ENCODE measurements at regions not wholly inside any gene's neighbourhood (a gene's known extent, or its start where the extent isn't known, plus 50 kb on each side); places are given as distances from the start of the nearest gene placed in this dataset.

DNA sequence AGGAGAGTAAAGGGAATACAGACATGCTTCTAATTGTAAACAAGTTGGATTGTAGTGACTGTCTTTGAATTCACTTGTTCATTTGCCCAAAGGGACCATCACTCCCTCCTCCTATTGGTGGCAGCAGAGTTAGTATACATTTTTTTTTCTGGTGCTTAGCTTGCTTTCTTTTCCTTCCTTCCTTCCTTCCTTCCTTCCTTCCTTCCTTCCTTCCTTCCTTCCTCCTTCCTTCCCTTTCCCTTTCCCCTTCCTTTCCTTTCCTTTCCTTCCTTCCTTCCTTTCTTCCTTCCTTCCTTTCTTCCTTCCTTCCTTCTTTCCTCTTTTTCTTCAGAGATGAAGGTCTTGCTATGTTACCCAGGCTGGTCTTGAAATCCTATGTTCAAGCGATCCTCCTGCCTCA is 94.8 kb upstream of the ATP6AP2 start:
- no peaks in the 10 kb centered on the region for H3K4me1 ChIP-seq (ENCODE audit: control insufficient read depth, insufficient read depth, low read length, poor library complexity, severe bottlenecking)
- no CpG with 5 or more reads among the region's 1 CpG for WGBS, 2 experiments (ENCODE audit: insufficient coverage in 2 of 2)
- H3K4me3 ChIP-seq (ENCODE audit: extremely low read depth, insufficient read depth, low read length, poor library complexity, severe bottlenecking) = no peak overlapping the region
- no peaks in the 10 kb centered on the region for H3K9me3 ChIP-seq (ENCODE audit: control insufficient read depth, low read length)
- no peak overlapping the region for H3K27ac ChIP-seq (ENCODE audit: low read depth, low read length, severe bottlenecking)
- no peaks in the 10 kb centered on the region for H3K36me3 ChIP-seq (ENCODE audit: control insufficient read depth, insufficient read depth, low read length)

- H3K36me3 ChIP-seq (ENCODE audit: control insufficient read depth, insufficient read depth, low read length) = no peaks in the 10 kb centered on the region
- 100% methylated on average over 1 of the region's 6 CpGs; no CpG with 5 or more reads in 1 of the 2 experiments for WGBS, 2 experiments (ENCODE audit: insufficient coverage in 2 of 2)
- H3K4me3 ChIP-seq (ENCODE audit: extremely low read depth, insufficient read depth, low read length, poor library complexity, severe bottlenecking) = no peak overlapping the region
- H3K4me1 ChIP-seq (ENCODE audit: control insufficient read depth, insufficient read depth, low read length, poor library complexity, severe bottlenecking) = no peaks in the 10 kb centered on the region
- no peak overlapping the region for H3K27ac ChIP-seq (ENCODE audit: low read depth, low read length, severe bottlenecking)
- no peaks in the 10 kb centered on the region for H3K9me3 ChIP-seq (ENCODE audit: control insufficient read depth, low read length)
These were observed 95.5 kb upstream of the ATP6AP2 start for GRCh38 chrX:40485102-40485826.

DNA sequence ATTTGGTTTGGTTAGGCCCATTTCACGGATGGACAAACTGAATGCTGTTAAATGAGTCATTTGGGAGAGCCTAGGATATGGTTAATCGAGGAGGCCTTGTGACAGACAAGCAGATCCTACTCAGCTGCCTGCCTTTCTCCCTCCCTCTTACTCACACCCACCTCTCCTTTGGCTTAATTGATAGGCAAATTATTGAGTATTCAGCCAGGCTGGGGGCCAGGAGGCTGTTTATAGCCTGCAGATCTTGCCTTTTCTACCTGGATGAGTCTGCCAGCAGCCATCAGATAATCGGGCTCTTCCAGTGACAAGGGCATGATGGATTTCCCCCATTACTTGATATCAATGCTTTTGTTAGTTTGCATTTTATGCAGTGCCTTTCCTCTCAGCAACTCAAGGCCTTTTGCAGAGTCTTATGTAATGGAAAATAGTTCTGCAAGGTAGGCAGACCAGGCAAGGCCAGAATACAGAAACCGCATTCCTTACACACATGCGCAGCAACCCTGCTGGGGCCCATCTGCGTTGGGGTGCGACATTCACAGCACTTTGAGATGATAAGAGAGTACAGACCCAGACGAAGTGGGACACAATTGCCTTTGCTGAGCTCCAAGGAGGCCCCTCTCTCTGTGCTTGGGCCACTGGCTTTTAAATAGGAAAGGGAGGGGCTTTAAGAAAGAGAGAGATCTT is 96.2 kb upstream of the ATP6AP2 start:
- Histone ChIP-seq H3K4me3 (ENCODE audit: extremely low read depth, insufficient read depth, low read length, poor library complexity, severe bottlenecking) (no peak overlapping the region), H3K36me3 (ENCODE audit: control insufficient read depth, insufficient read depth, low read length) (no peaks in the 10 kb centered on the region), H3K4me1 (ENCODE audit: control insufficient read depth, insufficient read depth, low read length, poor library complexity, severe bottlenecking) (no peaks in the 10 kb centered on the region), H3K27ac (ENCODE audit: low read depth, low read length, severe bottlenecking) (no peak overlapping the region), H3K9me3 (ENCODE audit: control insufficient read depth, low read length) (no peaks in the 10 kb centered on the region)
- no CpG with 5 or more reads among the region's 8 CpGs for WGBS, 2 experiments (ENCODE audit: insufficient coverage in 2 of 2)

- no peak overlapping the region for H3K27ac ChIP-seq (ENCODE audit: low read depth, low read length, severe bottlenecking)
- no peaks in the 10 kb centered on the region for H3K4me1 ChIP-seq (ENCODE audit: control insufficient read depth, insufficient read depth, low read length, poor library complexity, severe bottlenecking)
- WGBS, 2 experiments (ENCODE audit: insufficient coverage in 2 of 2) = no CpG with 5 or more reads among the region's 2 CpGs
These were observed 97.3 kb upstream of the ATP6AP2 start for GRCh38 chrX:40483502-40483901.

GRCh38 chrX:40479777-40480318 is 100.9 kb upstream of the ATP6AP2 start:
- H3K36me3 ChIP-seq (ENCODE audit: control insufficient read depth, insufficient read depth, low read length) = no peaks in the 10 kb centered on the region
- no peak overlapping the region for H3K4me3 ChIP-seq (ENCODE audit: extremely low read depth, insufficient read depth, low read length, poor library complexity, severe bottlenecking)
- no CpG with 5 or more reads among the region's 7 CpGs for WGBS, 2 experiments (ENCODE audit: insufficient coverage in 2 of 2)
- H3K9me3 ChIP-seq (ENCODE audit: control insufficient read depth, low read length) = no peaks in the 10 kb centered on the region
- H3K27ac ChIP-seq (ENCODE audit: low read depth, low read length, severe bottlenecking) = no peak overlapping the region
- H3K4me1 ChIP-seq (ENCODE audit: control insufficient read depth, insufficient read depth, low read length, poor library complexity, severe bottlenecking) = no peaks in the 10 kb centered on the region

More at GRCh38 chrX:40483502-40483901, 97.3 kb upstream of the ATP6AP2 start:
- Histone ChIP-seq H3K9me3 (ENCODE audit: control insufficient read depth, low read length) (no peaks in the 10 kb centered on the region), H3K36me3 (ENCODE audit: control insufficient read depth, insufficient read depth, low read length) (no peaks in the 10 kb centered on the region), H3K4me3 (ENCODE audit: extremely low read depth, insufficient read depth, low read length, poor library complexity, severe bottlenecking) (no peak overlapping the region)

GRCh38 chrX:40478474-40479065 is 102.2 kb upstream of the ATP6AP2 start:
- no peak overlapping the region for H3K4me3 ChIP-seq (ENCODE audit: extremely low read depth, insufficient read depth, low read length, poor library complexity, severe bottlenecking)
- no CpG with 5 or more reads among the region's 2 CpGs for WGBS, 2 experiments (ENCODE audit: insufficient coverage in 2 of 2)
- H3K27ac ChIP-seq (ENCODE audit: low read depth, low read length, severe bottlenecking) = no peak overlapping the region
- H3K36me3 ChIP-seq (ENCODE audit: control insufficient read depth, insufficient read depth, low read length) = no peaks in the 10 kb centered on the region
- no peaks in the 10 kb centered on the region for H3K9me3 ChIP-seq (ENCODE audit: control insufficient read depth, low read length)
- H3K4me1 ChIP-seq (ENCODE audit: control insufficient read depth, insufficient read depth, low read length, poor library complexity, severe bottlenecking) = peaks cover 4% of the 10 kb centered on the region

DNA sequence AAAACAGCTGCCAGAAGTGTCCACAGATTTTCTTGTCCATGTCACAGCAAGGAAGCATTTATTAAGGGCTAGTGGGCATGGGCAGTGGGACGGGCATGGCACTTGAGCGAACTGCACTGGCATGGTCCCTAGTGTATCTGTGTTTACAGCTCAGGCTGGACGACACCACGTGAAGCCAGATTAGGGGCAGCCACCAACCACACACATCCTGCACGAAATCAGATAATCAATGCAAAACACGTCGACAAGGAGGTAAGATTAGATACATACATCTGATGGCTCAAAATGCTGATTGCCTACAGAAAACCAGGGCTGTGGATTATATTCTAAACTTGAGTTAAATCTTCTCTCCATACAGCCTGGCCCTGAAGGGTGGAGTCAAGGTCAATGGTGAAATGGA is 103.8 kb upstream of the ATP6AP2 start:
- Histone ChIP-seq H3K9me3 (ENCODE audit: control insufficient read depth, low read length) (no peaks in the 10 kb centered on the region), H3K4me3 (ENCODE audit: extremely low read depth, insufficient read depth, low read length, poor library complexity, severe bottlenecking) (no peak overlapping the region), H3K27ac (ENCODE audit: low read depth, low read length, severe bottlenecking) (no peak overlapping the region), H3K36me3 (ENCODE audit: control insufficient read depth, insufficient read depth, low read length) (no peaks in the 10 kb centered on the region), H3K4me1 (ENCODE audit: control insufficient read depth, insufficient read depth, low read length, poor library complexity, severe bottlenecking) (peaks cover 7% of the 10 kb centered on the region)
- 71% methylated on average over 2 of the region's 7 CpGs; no CpG with 5 or more reads in 1 of the 2 experiments for WGBS, 2 experiments (ENCODE audit: insufficient coverage in 2 of 2)

DNA sequence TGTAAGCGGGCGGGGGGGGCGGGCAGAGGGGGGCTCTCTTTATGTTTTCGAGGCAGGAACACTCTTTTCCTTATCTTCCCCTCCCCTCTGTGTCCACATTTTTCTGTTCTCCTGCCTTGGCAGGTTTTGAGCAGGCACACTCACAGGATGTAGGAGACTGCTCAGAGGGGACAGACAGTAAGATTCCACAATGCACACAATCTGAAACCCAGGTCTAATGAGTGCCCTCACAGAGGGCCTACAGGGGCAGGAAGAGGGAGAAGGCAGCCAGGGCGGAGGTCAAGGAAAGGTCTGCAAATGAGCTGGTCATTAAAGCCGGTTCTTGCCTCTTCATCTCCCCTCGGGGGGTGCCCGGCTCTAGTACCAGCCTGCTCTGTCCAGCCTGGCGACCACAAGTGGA is 106.1 kb upstream of the ATP6AP2 start:
- Histone ChIP-seq H3K27ac (ENCODE audit: low read depth, low read length, severe bottlenecking) (peak overlapping the region; percentile 5), H3K4me1 (ENCODE audit: control insufficient read depth, insufficient read depth, low read length, poor library complexity, severe bottlenecking) (peaks cover 7% of the 10 kb centered on the region), H3K9me3 (ENCODE audit: control insufficient read depth, low read length) (no peaks in the 10 kb centered on the region), H3K4me3 (ENCODE audit: extremely low read depth, insufficient read depth, low read length, poor library complexity, severe bottlenecking) (no peak overlapping the region), H3K36me3 (ENCODE audit: control insufficient read depth, insufficient read depth, low read length) (no peaks in the 10 kb centered on the region)
- WGBS, 2 experiments (ENCODE audit: insufficient coverage in 2 of 2) = 17% methylated on average over 1 of the region's 9 CpGs; no CpG with 5 or more reads in 1 of the 2 experiments

GRCh38 chrX:40474205-40474626 is 106.6 kb upstream of the ATP6AP2 start:
- no peak overlapping the region for H3K4me3 ChIP-seq (ENCODE audit: extremely low read depth, insufficient read depth, low read length, poor library complexity, severe bottlenecking)
- H3K9me3 ChIP-seq (ENCODE audit: control insufficient read depth, low read length) = no peaks in the 10 kb centered on the region
- no peaks in the 10 kb centered on the region for H3K36me3 ChIP-seq (ENCODE audit: control insufficient read depth, insufficient read depth, low read length)
- WGBS, 2 experiments (ENCODE audit: insufficient coverage in 2 of 2) = 0% methylated on average over 5 of the region's 14 CpGs; no CpG with 5 or more reads in 1 of the 2 experiments
- H3K4me1 ChIP-seq (ENCODE audit: control insufficient read depth, insufficient read depth, low read length, poor library complexity, severe bottlenecking) = peaks cover 7% of the 10 kb centered on the region
- H3K27ac ChIP-seq (ENCODE audit: low read depth, low read length, severe bottlenecking) = peak overlapping the region; percentile 57

DNA sequence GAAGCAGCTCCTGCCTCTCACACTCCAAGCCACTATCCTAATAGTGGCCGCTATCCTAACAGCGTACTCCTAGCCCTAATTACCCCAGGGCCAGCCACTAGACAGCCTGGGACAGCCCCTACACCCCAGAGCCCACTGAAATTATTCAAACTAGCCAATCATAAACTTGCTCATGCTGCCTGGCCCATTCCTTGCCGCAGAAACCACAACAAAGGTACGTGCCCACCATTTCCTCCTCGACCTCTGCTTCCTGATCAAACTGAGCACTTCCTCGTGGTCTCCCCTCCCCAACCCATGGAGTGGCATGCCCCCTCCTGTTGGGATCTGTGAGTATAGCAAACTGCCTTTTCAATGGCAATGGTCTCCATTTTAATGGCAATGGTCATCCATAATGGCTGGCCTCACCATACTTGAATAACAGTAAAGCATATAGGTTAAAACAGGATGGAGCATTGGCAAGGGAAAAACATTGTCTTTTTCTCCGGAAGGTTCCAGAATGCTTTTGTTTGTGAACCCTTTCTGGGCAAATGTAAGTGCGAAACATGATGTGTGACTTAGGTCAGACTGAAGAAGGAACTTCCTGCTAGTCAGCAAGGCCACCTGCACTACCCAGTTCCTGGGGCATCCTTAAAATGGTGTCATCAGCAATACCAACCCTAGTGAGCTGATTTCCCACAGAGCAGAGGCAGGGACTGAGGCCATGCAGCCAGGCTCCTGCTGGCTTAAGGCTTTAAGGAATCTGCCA is 107.1 kb upstream of the ATP6AP2 start:
- H3K4me1 ChIP-seq (ENCODE audit: control insufficient read depth, insufficient read depth, low read length, poor library complexity, severe bottlenecking) = peaks cover 7% of the 10 kb centered on the region
- WGBS, 2 experiments (ENCODE audit: insufficient coverage in 2 of 2) = 67% methylated on average over 3 of the region's 8 CpGs; no CpG with 5 or more reads in 1 of the 2 experiments
- H3K27ac ChIP-seq (ENCODE audit: low read depth, low read length, severe bottlenecking) = peak overlapping the region; percentile 57
- H3K4me3 ChIP-seq (ENCODE audit: extremely low read depth, insufficient read depth, low read length, poor library complexity, severe bottlenecking) = no peak overlapping the region
- H3K9me3 ChIP-seq (ENCODE audit: control insufficient read depth, low read length) = no peaks in the 10 kb centered on the region
- H3K36me3 ChIP-seq (ENCODE audit: control insufficient read depth, insufficient read depth, low read length) = no peaks in the 10 kb centered on the region
